ENCODE measurements at regions not wholly inside any gene's neighbourhood (a gene's known extent, or its start where the extent isn't known, plus 50 kb on each side); places are given as distances from the start of the nearest gene placed in this dataset.

GRCh38 chr15:85886309-85886811 is 91.6 kb upstream of the KLHL25 start:
- no peak for TF ChIP-seq CTCF (IDR thresholded peaks at IDR 0.05; ENCODE audit: low read depth, low read length, poor library complexity, severe bottlenecking)
- TF ChIP-seq EZH2phosphoT487 (IDR thresholded peaks at IDR 0.05; ENCODE audit: borderline replicate concordance, low read length) = no peak
